A549 (cell line): ENCODE measurements at regions not wholly inside any gene's neighbourhood (a gene's known extent, or its start where the extent isn't known, plus 50 kb on each side); places are given as distances from the start of the nearest gene placed in this dataset.

Source experiments
- ATAC-seq, 2 experiments: fragments of 200-7000 bp in 1 of 2; fragments of >200 bp in 1 of 2; cut with Nextera tagmentation in 1 of 2; cut with Tn5 transposase in 1 of 2; 3 replicates each; pipeline versions ENCODE4 v1.8.0 to v1.9.1; 2018 to 2020; ENCODE audit warnings: mild to moderate bottlenecking in 1 of 2, moderate library complexity in 1 of 2
- CTCF ChIA-PET: fragments of 300-600 bp; sonication (Branson Sonifier 250); formaldehyde crosslinking; extraction: SDS; loops from one replicate; lab custom pipeline; 2021; ENCODE audit warnings: antibody characterized with exemption, inconsistent platforms; lab: Yijun Ruan, JAX
- POLR2A ChIA-PET: fragments of 350-600 bp; formaldehyde crosslinking; extraction: SDS; loops from one replicate; lab custom pipeline; 2021; ENCODE audit warnings: antibody characterized with exemption, inconsistent platforms; lab: Yijun Ruan, JAX
- DNase-seq, 2 experiments: peaks; one replicate each; pipeline versions ENCODE4 v3.0.0 to v3.0.0-alpha.2; 2011 to 2016; ENCODE audit warnings: low read depth in 1 of 2, low spot score in 1 of 2
- FAIRE-seq: peaks from 2 replicates; lab custom pipeline; 2011; peaks lifted over from hg19 to GRCh38; lab: Jason Lieb, UNC
- H3K27ac ChIP-seq, 2 experiments: fragments of >200 bp; sonication (Bioruptor Twin); formaldehyde crosslinking; 3 replicates each; pipeline ENCODE4 v1.5.1; 2016 to 2017
- H3K4me1 ChIP-seq: fragments of >200 bp; sonication (Bioruptor Twin); formaldehyde crosslinking; 3 replicates; pipeline ENCODE4 v1.6.1; 2016
- H3K4me2 ChIP-seq: fragments of >200 bp; sonication (Bioruptor Twin); formaldehyde crosslinking; 3 replicates; pipeline ENCODE4 v1.6.1; 2016
- H3K4me3 ChIP-seq: fragments of >200 bp; sonication (Bioruptor Twin); formaldehyde crosslinking; 3 replicates; pipeline ENCODE4 v1.5.1; 2016
- H3K9me3 ChIP-seq: fragments of >200 bp; sonication (Bioruptor Twin); formaldehyde crosslinking; 3 replicates; pipeline ENCODE4 v1.6.1; 2016
- BHLHE40 ChIP-seq: IDR thresholded peaks from 2 replicates; pipeline ENCODE4 v1.6.1; 2012; ENCODE audit warnings: low read depth, low read length, inconsistent platforms
- CBX8 ChIP-seq: fragments of 200-600 bp; sonication (generic); IDR thresholded peaks from 2 replicates; pipeline ENCODE4 v1.6.1; 2016
- CHD2 ChIP-seq: fragments of 150-350 bp; IDR thresholded peaks from 2 replicates; pipeline ENCODE4 v1.6.1; 2014; ENCODE audit warnings: low read length; ENCODE audit not compliant: partially characterized antibody
- CHD4 ChIP-seq: fragments of 200-600 bp; sonication (generic); IDR thresholded peaks from 2 replicates; pipeline ENCODE4 v1.6.1; 2016; ENCODE audit warnings: antibody characterized with exemption, mild to moderate bottlenecking, borderline replicate concordance
- EHF ChIP-seq: fragments of 250-450 bp; sonication (Bioruptor Pico); IDR thresholded peaks from 2 replicates; pipeline ENCODE4 v1.5.0; 2020; ENCODE audit warnings: mild to moderate bottlenecking
- EP300 ChIP-seq, 2 experiments: fragments of >200 bp; sonication (Bioruptor Twin); formaldehyde crosslinking; IDR thresholded peaks; 2 replicates in 1 of 2; 3 replicates in 1 of 2; pipeline ENCODE4 v1.6.1; 2016 to 2017
- FOSB ChIP-seq: fragments of 250-450 bp; sonication (Bioruptor Pico); IDR thresholded peaks from 2 replicates; pipeline ENCODE4 v1.5.0; 2020; ENCODE audit warnings: mild to moderate bottlenecking, moderate library complexity
- FOSL2 ChIP-seq, 2 experiments: fragments of 450-650 bp in 1 of 2; fragments of >200 bp in 1 of 2; sonication (Bioruptor Twin) in 1 of 2; formaldehyde crosslinking; IDR thresholded peaks; 2 replicates each; pipeline versions ENCODE4 v1.5.0 to v1.6.1; 2016 to 2020; ENCODE audit warnings: mild to moderate bottlenecking in 1 of 2, moderate library complexity in 1 of 2
- FOXS1 ChIP-seq: fragments of 250-450 bp; sonication (Bioruptor Pico); IDR thresholded peaks from 2 replicates; pipeline ENCODE4 v1.5.0; 2020; ENCODE audit warnings: mild to moderate bottlenecking, moderate library complexity
- HDAC2 ChIP-seq: fragments of 200-600 bp; sonication (generic); IDR thresholded peaks from 2 replicates; pipeline ENCODE4 v1.6.1; 2016
- HEYL ChIP-seq: fragments of 250-450 bp; sonication (Bioruptor Pico); IDR thresholded peaks from 2 replicates; pipeline ENCODE4 v1.8.0; 2021; ENCODE audit warnings: mild to moderate bottlenecking, moderate library complexity
- HOXA7 ChIP-seq: fragments of 250-450 bp; sonication (Bioruptor Pico); IDR thresholded peaks from 2 replicates; pipeline ENCODE4 v1.5.0; 2020; ENCODE audit warnings: mild to moderate bottlenecking, moderate library complexity
- JUN ChIP-seq, 2 experiments: fragments of >200 bp; sonication (Bioruptor Twin); formaldehyde crosslinking; IDR thresholded peaks; 2 replicates in 1 of 2; 3 replicates in 1 of 2; pipeline ENCODE4 v1.6.1; 2016 to 2017
- KDM1A ChIP-seq: fragments of 200-600 bp; sonication (generic); IDR thresholded peaks from 2 replicates; pipeline ENCODE4 v1.6.1; 2016; ENCODE audit warnings: low read depth, mild to moderate bottlenecking
- MYC ChIP-seq: IDR thresholded peaks from 2 replicates; pipeline ENCODE4 v1.6.1; 2012; ENCODE audit warnings: mild to moderate bottlenecking, inconsistent platforms, low read length, improper control_type of control experiment, borderline replicate concordance
- NPAS2 ChIP-seq: fragments of 250-450 bp; sonication (Bioruptor Pico); IDR thresholded peaks from 2 replicates; pipeline ENCODE4 v1.8.0; 2022; ENCODE audit warnings: mild to moderate bottlenecking, moderate library complexity, borderline replicate concordance
- PHF8 ChIP-seq: fragments of 200-600 bp; sonication (generic); IDR thresholded peaks from 2 replicates; pipeline ENCODE4 v1.6.1; 2016; ENCODE audit warnings: low read depth, mild to moderate bottlenecking, antibody characterized with exemption, moderate library complexity, borderline replicate concordance
- POLR2AphosphoS2 ChIP-seq: conservative IDR thresholded peaks from 2 replicates; pipeline ENCODE4 v1.6.1; 2012; ENCODE audit warnings: low read length, improper control_type of control experiment, inconsistent platforms
- RARB ChIP-seq: fragments of 250-450 bp; sonication (Bioruptor Pico); IDR thresholded peaks from 2 replicates; pipeline ENCODE4 v1.8.0; 2021; ENCODE audit warnings: mild to moderate bottlenecking, moderate library complexity
- RNF2 ChIP-seq: fragments of 200-600 bp; sonication (generic); IDR thresholded peaks from 2 replicates; pipeline ENCODE4 v1.6.1; 2016; ENCODE audit warnings: low read depth, mild to moderate bottlenecking, antibody characterized with exemption, moderate library complexity, borderline replicate concordance
- TP53 ChIP-seq: fragments of 250-450 bp; sonication (Bioruptor Pico); IDR thresholded peaks from 2 replicates; pipeline ENCODE4 v1.5.0; 2021; ENCODE audit warnings: mild to moderate bottlenecking, moderate library complexity
- ZC3H11A ChIP-seq: fragments of 450-650 bp; IDR thresholded peaks from 2 replicates; pipeline ENCODE4 v1.6.1; 2014; ENCODE audit warnings: antibody characterized with exemption, mild to moderate bottlenecking
- ZSCAN20 ChIP-seq: fragments of 250-450 bp; sonication (Bioruptor Pico); IDR thresholded peaks from 2 replicates; pipeline ENCODE4 v1.8.0; 2022; ENCODE audit warnings: mild to moderate bottlenecking, moderate library complexity
- WGBS: methylation state at CpG from one replicate; pipeline ENCODE4 v1.1.6; 2017; ENCODE audit errors: missing lambda C conversion rate; 5-methylcytosine and 5-hydroxymethylcytosine counted together
- TF ChIP-seq, protein P1 (sequence below): fragments of 200-600 bp; sonication (generic); IDR thresholded peaks from 2 replicates; pipeline ENCODE4 v1.6.1; 2016; ENCODE audit warnings: antibody characterized with exemption, mild to moderate bottlenecking, moderate library complexity

DNA sequence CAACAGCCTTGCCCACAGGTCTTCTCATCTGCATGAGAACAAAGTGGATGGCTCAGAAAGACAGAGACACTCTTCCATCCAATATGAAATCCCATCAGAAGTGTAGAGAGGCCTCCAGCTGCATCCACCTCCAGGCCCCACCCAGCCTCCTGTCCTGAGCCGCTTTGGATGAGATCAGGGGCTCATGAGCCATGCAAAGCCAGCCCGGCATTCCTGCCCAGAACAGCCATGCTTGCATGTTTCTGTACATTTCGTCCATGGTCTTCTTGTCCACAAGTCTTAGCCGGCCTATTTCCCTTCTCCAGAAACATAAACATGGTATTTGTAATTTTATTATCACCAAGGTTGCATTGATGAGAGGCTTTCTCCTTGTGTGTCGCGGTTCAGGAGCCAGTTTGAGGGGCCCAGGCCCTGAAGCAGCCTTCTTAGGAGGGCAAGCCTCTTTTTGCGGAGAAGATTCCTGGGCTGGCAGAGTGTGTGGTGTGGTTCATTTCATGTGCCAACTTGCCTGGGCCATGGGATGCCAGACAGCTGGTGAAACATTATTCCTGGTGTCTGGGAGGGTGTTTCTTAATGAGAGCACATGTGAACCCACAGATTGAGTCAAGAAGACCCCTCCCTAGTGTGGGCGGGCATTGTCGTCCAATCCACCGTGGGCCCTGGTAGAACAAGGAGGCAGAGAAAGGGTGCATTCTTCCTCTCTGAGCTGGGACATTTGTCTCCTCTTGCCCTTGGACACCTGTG is 928.9 kb downstream of the TBC1D22A start:
- Histone ChIP-seq H3K27ac (no peak overlapping the region), H3K4me1 (no peaks in the 10 kb centered on the region)
- no peak for ATAC-seq
- POLR2A ChIA-PET = no interaction called here
- 65% methylated on average over 9 of the region's 10 CpGs for WGBS
- TF ChIP-seq BHLHE40 (no peak), CHD2 (no peak)
- TF ChIP-seq, all 56 proteins: peak for 0
- no peak overlapping the region for H3K4me3 ChIP-seq
- no peak overlapping the region for H3K4me2 ChIP-seq
- CTCF ChIA-PET = no interaction called here
- no peaks in the 10 kb centered on the region for H3K9me3 ChIP-seq
- DNase-seq (no peak), FAIRE-seq (no peak)

DNA sequence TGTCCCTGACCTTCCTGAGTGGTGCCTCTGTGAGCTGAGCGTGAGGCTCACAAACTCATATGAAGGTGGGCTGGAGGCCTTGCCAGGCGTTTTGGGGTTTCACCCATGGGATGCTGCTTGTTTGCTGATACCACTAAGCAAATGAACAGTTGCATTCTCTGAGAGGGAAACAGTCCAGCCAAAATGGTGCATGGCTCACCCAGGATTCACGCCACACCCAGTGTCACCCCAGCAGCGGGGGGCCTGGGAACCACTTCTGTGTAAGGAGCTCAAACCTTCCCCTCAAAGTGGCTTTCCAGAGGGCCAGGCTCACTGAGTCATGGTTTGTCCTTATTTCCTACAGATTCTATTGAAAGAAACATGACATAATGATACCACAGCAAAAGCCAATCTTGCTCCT is 928.1 kb downstream of the TBC1D22A start:
- FAIRE-seq (no peak), DNase-seq (no peak), ATAC-seq (no peak)
- H3K4me1 ChIP-seq = no peaks in the 10 kb centered on the region
- no peak overlapping the region for H3K4me3 ChIP-seq
- ChIA-PET CTCF (interaction anchor here (1.0 kb wide), 1 partner anchor 10 kb away, joined by 3 read pairs; no protein-coding TSS in a partner anchor), POLR2A (no interaction called here)
- H3K4me2 ChIP-seq = no peak overlapping the region
- H3K9me3 ChIP-seq = no peaks in the 10 kb centered on the region
- WGBS = no CpG with 5 or more reads among the region's 4 CpGs
- TF ChIP-seq FOSB (CRISPR knock-in tag) (no peak), TP53 (CRISPR knock-in tag) (no peak)
- H3K27ac ChIP-seq = no peak overlapping the region

DNA sequence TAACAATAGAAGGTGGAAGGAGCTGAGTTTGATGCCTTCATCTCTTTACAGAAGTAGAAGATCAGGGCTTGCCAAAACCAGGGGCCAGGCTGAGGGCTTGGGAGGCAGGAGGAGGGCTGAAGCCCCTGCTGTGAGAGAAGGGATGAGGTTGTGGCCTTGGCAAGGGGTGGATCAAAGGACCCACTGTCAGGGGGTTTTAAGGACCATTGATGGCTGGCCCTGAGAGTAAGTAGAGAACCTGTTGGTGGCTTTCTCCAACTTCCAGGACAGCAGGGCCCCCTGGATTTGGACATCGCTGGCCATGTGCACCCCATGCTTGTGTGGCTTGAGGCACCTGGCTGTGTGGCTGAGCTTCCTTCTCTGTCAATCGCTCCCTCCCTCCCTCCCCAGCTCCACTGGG is 927.7 kb downstream of the TBC1D22A start:
- POLR2A ChIA-PET = no interaction called here
- Histone ChIP-seq H3K9me3 (no peaks in the 10 kb centered on the region), H3K27ac (no peak overlapping the region), H3K4me1 (no peaks in the 10 kb centered on the region), H3K4me3 (no peak overlapping the region), H3K4me2 (no peak overlapping the region)
- CTCF ChIA-PET = interaction anchor here (1.0 kb wide), 1 partner anchor 11 kb away, joined by 3 read pairs; no protein-coding TSS in a partner anchor
- ATAC-seq (no peak), DNase-seq (no peak), FAIRE-seq (no peak)
- TF ChIP-seq EP300 (IDR thresholded peaks at IDR 0.05) (no peak), FOSL2 (IDR thresholded peaks at IDR 0.05) (no peak), FOSL2 (CRISPR knock-in tag; IDR thresholded peaks at IDR 0.05) (no peak), KDM1A (no peak), EHF (CRISPR knock-in tag) (no peak), MYC (no peak), HEYL (CRISPR knock-in tag) (no peak), RARB (CRISPR knock-in tag) (no peak), CBX8 (no peak), CHD4 (no peak)
- TF ChIP-seq, protein P1, sequence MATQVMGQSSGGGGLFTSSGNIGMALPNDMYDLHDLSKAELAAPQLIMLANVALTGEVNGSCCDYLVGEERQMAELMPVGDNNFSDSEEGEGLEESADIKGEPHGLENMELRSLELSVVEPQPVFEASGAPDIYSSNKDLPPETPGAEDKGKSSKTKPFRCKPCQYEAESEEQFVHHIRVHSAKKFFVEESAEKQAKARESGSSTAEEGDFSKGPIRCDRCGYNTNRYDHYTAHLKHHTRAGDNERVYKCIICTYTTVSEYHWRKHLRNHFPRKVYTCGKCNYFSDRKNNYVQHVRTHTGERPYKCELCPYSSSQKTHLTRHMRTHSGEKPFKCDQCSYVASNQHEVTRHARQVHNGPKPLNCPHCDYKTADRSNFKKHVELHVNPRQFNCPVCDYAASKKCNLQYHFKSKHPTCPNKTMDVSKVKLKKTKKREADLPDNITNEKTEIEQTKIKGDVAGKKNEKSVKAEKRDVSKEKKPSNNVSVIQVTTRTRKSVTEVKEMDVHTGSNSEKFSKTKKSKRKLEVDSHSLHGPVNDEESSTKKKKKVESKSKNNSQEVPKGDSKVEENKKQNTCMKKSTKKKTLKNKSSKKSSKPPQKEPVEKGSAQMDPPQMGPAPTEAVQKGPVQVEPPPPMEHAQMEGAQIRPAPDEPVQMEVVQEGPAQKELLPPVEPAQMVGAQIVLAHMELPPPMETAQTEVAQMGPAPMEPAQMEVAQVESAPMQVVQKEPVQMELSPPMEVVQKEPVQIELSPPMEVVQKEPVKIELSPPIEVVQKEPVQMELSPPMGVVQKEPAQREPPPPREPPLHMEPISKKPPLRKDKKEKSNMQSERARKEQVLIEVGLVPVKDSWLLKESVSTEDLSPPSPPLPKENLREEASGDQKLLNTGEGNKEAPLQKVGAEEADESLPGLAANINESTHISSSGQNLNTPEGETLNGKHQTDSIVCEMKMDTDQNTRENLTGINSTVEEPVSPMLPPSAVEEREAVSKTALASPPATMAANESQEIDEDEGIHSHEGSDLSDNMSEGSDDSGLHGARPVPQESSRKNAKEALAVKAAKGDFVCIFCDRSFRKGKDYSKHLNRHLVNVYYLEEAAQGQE = no peak
- 83% methylated on average over 1 of the region's 2 CpGs for WGBS

DNA sequence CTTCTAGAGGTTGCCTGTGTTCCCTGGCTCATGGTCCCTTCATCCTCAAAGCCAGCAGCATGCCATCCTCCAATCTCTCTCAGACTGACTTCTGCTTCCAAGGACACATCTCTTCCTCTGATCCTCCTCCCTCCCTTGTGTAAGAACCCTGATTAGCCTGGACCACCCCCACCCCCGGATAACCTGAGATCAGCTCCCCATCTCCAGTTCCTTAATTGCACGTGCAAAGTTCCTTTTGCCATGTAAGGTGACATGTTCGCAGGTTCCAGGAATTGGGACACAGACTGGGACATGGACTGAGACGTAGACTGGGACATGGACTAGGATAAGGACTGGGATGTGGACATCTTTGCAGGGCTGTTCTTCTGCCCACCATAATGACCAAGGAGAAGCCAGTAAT is 925.3 kb downstream of the TBC1D22A start:
- CTCF ChIA-PET = no interaction called here
- ATAC-seq (no peak), FAIRE-seq (no peak), DNase-seq (no peak)
- POLR2A ChIA-PET = no interaction called here
- no peak overlapping the region for H3K4me2 ChIP-seq
- peaks cover 6% of the 10 kb centered on the region; the same call in 1 of the 3 replicates for H3K9me3 ChIP-seq
- no peak for TF ChIP-seq PHF8
- TF ChIP-seq HOXA7 (CRISPR knock-in tag) = no peak
- no peak for TF ChIP-seq HEYL (CRISPR knock-in tag)
- TF ChIP-seq ZC3H11A = no peak
- TF ChIP-seq ZSCAN20 (CRISPR knock-in tag) = no peak
- no peak for TF ChIP-seq FOSL2 (IDR thresholded peaks at IDR 0.05)
- no peak for TF ChIP-seq FOSL2 (CRISPR knock-in tag; IDR thresholded peaks at IDR 0.05)
- TF ChIP-seq RNF2 = no peak
- no peak for TF ChIP-seq FOXS1
- TF ChIP-seq NPAS2 (CRISPR knock-in tag) = no peak
- no peak for TF ChIP-seq HDAC2
- TF ChIP-seq JUN (IDR thresholded peaks at IDR 0.05) = no peak
- no peak for TF ChIP-seq POLR2AphosphoS2
- no peaks in the 10 kb centered on the region for H3K4me1 ChIP-seq
- H3K27ac ChIP-seq = no peak overlapping the region
- 31% methylated on average over 2 of the region's 4 CpGs for WGBS
- H3K4me3 ChIP-seq = no peak overlapping the region
